ENCODE measurements at regions not wholly inside any gene's neighbourhood (a gene's known extent, or its start where the extent isn't known, plus 50 kb on each side); places are given as distances from the start of the nearest gene placed in this dataset.

DNA sequence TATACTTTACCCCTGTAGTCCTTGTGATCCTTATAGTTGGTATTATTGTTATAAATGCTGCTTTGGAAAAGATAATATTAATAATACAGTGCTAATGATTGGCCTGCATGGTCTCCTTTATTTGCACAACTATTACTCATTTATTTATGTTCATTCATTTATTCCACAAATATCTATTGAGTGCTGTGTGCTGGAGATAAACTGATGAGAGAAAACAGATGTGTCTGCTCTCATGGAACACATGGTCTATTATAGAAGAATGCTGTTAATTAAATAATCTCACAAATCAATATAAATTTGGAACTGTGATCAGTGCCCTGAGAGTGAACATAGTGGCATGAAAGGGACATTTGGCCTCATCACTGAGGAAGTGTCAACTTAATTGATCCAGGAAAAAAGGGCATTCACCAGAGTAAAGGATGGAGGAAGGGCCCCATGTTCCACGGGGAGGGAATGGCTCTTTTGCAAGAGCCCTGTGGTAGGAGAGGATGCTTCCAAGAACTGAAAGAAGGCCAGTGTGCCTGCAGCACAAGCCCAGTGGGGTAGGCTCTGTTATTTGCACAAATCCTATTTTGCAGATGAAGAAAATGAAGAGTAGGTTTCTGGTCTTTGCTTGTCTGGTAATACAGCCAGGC is 91.5 kb upstream of the STK39 start:
- no peak for DNase-seq (ENCODE audit: low read depth)

DNA sequence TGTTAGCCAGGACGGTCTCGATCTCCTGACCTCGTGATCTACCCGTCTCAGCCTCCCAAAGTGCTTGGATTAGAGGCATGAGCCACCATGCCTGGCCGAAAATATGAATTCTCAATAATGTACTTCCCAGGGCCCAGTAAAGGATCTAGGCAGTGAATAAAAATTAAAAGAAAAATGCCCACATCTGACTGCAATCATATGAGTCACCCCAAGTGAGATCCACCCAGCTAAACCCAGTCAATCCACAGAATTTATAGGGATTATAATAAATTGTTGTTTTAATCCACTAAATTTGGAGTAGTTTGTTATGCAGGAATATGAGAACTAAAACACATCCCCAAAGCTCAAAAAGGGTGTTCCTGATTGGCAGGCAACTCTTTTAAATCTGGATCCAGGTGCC is 93.5 kb upstream of the STK39 start:
- DNase-seq (ENCODE audit: low read depth), result no peak

DNA sequence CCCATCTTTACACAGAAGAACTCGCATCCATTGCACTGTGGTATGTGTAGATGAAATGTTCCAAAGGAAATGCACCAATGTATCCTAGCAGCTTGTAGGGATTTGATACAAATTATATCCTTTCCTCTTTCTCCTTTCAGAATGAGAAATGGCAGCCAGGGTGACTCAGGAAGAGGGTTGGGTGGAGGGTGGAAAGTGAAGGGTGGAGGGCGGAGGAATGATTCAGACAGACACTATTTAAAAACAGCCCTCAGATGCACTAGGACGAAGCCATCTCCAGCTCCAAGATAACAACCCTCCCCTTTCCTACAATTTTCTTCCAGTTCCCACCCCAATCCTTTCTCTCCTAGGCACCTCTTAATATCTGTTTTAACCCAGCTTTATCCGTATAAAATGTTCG is 96.2 kb upstream of the STK39 start:
- peak; percentile 55 for DNase-seq (ENCODE audit: low read depth)

DNA sequence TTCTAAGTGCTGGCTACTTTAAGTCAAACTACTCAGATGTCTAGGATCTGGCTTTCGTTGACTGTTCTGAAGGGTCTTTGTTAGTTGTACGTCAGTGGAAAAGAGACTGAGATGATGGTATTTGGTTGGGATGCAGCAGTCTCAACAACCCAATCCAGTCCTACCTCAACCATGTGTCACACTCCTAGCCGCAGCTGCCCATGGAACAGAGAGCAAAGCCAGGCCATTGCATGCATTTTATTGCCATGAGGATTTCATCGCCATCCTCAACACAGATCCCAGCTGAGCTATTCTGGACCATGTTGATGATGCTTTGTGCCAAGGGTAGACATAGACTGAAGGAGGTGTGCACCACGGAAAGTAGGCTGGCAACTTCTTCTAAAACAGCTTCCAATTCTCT is 97.3 kb upstream of the STK39 start:
- no peak for DNase-seq (ENCODE audit: low read depth)

DNA sequence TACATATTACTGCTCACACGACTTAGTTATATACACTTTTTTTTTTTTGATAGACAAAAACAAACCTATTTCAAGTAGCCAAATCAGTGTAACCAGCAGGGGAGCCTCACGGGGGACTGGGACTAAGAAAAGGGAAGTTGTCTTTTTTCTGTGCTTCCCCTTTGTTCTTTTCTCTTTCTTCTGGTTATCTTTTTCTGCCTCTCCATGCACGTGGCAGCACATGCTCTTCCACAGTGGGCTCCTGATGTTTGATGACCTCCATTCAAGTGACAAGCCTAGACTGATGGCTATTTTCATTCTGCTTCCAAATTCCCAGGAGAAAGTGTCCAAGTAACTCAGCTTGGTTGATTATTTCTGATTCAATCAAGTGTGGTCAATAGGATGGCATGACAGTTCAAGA is 98.2 kb upstream of the STK39 start:
- no peak for DNase-seq (ENCODE audit: low read depth)

DNA sequence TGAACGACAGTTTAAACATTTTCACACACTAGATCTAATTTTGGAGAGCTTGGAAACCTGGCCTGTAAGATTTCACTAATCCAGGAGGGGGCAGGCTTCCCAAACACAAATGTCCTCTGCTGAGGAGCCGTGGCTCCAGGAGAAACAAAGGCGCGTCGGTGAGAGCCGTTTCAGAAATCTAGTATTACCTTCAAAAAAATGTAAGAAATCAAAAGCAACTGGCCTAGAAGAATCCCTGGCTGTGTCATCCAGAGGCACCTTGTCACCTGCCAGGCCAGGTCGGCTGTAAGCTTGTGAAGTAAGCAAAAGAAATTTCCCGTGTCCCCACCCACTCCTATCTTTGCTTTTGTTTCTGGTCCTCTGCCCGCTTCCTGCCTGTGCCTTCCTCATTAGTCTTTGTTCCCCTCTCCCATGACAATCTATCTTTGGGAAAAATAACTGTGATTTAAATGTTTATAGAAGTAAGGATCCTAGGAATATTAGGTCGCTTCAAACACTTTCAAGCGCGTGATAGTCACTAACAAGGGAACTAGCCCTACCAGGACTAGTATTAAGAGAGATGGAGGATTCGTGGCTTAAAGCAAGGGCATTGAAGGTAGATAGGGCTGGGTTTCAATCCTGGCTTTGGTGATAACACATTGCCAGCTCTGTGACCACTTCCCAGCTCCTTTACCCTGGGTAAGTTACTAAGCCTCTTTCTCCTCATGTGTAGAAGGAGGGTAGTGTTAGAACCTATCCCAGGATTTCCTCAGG is 99.5 kb upstream of the STK39 start:
- peak; percentile 70 for DNase-seq (ENCODE audit: low read depth)

DNA sequence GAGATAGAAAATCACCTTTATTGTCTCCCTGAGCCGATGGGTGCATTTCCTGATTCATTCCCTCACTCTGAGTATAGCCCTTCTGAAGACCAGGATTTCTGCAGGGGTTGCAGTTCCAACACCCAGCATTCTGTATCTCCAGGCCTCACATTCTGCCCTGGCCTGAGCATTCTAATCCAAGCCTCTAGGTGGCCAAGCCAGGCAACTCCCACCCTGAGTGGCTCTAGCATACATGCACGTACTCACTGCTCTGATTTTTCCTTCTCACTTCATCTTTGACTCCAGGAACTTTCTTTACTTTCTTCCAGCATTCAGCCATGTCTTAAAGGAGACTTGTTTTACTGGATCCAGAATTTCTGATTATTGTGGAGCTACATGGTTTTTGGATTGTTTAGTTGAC is 100.7 kb upstream of the STK39 start:
- DNase-seq (ENCODE audit: low read depth), result peak; percentile 31

DNA sequence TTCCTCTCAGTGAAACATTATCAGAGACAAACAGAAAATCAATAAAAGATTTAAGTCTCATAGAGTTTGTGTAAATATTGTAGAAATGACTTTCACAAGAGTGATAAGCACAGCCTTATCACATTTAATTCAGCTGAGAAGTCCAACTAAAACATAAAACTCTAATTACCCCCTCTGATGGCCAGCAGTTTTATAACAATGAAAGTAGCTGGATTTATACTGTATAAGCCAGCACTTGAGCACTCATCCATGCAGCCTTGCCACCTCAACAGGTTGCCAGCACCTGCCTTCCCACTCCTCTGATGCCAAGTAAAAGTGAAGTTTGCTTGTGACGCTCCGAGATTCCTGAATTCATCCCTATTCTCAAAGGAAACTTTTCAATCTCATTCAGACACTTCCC is 103.0 kb upstream of the STK39 start:
- DNase-seq (ENCODE audit: low read depth), result no peak

DNA sequence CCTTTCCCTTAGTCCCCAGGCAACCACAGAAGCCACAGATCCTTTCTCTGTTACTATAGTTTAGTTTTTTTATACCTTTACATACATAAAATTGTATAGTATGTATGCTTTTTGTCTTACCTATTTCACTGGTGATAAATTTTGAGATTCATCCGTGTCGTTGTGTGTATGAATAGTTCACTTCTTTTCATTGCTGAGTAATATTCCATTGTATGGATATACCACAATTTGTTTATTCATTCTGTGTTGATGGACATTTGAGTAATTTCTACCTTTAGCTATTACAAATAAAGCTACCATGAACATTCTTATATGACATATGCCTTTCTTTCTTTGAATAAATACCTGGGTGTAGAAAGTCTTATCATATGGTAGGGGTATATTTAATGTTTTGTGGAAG is 102.8 kb upstream of the CERS6 start:
- no peak for DNase-seq (ENCODE audit: low read depth)

DNA sequence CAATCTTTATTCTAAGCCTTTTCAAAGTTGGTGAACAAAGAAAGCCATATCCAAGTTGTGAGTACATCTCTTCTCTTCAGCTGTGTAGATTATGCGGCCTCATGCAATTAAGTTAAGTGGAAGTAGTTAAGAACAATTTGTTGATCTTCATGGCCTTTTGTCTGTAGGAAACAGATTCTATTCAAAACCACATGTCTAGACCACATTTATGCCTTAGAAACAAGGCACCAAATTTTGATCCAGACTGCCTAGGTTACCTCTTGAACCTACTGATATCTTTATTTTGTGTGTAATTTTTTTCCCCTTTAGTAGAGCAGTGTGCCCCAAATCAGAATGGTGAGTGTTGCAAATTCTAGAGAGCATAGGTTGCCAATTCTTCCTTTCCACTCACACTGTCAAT is 101.6 kb upstream of the CERS6 start:
- no peak for DNase-seq (ENCODE audit: low read depth)

DNA sequence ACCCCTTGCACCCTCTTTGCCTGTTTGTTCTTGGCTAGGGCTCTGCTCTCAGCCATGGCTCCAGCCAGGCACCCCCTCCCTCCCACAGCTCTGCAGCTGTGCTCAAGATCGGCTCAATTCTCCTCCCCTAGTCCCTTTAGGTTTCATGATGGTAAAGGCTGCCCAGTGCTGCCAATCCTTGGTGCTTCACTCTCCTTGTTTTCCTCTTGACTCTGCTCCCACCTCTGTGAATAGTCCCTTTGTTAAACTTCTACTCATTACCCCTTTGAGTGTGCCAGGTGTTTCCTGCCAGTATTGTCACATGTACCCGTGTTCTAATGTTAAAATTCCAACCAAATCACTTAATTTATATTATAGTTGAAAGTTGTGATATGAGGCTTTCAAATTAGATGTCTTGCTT is 101.0 kb upstream of the CERS6 start:
- DNase-seq (ENCODE audit: low read depth), result no peak

DNA sequence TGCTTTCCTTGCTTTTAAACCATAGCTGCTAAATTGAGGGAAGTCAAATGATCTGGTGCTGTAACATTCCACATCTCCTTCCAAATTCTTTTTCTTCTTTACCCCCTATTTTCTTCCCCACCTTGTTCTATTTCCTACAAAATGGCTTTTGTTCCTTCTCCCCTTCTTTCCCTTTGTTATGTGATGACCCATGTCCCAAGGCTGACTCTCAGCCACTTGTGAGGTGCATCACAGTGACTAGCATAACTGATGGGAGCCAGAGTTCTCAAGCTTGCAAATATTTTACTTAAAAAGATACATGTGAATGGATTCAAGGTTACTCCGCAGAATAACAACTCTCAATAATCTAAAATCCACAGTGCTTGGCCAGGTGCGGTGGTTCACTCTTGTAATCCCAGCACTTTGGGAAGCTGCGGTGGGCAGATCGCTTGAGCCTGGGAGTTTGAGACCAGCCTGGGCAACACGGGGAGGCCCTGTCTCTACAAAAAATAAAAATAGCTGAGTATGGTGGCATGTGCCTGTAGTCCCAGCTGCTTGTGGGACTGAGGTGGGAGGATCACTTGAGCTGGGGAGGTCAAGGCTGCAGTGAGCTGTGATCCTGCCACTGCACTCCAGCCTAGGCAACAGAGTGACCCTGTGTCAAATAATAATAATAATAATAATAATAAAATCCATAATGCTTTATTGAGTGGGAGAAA is 100.1 kb upstream of the CERS6 start:
- no peak for DNase-seq (ENCODE audit: low read depth)

DNA sequence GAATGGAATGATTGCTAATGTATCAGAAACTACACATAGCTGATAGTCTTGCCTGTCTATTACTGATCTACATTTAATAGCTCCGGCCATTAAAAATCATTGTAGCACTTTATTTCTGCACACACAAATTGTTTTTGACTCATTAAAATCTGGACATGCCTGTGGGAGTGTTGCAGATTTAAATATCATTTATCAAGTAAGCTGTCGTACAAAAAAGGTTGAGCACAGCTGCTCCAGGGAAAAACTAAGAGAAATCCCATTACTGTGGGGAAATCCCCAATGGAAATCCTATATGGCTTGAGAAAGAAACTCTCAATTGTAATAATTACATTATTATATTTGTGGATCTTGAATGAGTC is 99.6 kb upstream of the CERS6 start:
- no peak for DNase-seq (ENCODE audit: low read depth)

DNA sequence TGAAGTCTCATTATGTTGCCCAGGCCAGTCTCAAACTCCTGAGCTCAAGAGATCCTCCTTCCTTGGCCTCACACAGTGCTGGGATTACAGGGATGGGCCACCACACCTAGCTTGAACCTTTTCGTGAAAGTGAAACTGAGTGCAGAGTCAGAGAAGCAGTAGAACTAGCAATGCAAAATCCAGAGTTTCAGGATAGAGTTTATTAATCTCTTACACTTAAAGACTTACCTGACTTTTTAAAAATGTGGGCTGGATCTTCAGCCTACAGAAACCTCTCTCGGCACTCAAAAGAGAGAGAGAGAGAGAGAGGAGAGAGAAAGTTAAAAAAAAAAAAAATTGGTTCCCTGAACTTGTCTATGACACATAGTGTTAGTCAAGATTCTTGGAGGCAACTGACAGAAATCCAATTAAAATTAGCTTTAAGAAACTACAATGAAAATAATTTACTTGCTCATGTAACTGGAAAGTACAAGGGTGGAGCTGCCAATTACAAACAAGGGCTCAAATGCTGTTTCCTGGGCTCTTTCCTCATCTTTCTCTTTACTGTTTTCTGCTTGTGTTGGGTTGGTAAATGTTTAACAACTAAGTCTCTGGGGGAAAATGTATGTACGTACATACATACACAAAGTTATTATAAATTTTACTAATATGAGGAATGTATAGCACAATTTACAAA is 98.1 kb upstream of the CERS6 start:
- DNase-seq (ENCODE audit: low read depth), result no peak

DNA sequence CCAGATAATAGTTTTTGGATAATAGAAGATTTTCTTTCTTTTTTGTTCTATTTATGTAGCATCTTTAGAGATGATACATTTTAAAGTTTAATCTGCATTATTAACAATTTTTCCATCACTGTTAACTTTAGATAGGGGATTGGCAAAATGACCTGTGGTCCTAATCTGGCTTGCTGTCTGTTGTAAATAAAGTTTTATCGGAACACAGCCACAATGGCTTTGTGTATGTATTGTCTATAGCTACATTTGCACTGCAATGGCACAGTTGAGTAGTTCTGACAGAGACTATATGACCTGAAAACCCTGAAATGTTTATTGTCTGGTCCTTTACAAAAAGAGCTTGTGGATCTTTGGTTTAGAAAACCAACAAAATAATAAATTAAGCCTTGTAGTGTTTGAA is 97.0 kb upstream of the CERS6 start:
- DNase-seq (ENCODE audit: low read depth), result no peak

DNA sequence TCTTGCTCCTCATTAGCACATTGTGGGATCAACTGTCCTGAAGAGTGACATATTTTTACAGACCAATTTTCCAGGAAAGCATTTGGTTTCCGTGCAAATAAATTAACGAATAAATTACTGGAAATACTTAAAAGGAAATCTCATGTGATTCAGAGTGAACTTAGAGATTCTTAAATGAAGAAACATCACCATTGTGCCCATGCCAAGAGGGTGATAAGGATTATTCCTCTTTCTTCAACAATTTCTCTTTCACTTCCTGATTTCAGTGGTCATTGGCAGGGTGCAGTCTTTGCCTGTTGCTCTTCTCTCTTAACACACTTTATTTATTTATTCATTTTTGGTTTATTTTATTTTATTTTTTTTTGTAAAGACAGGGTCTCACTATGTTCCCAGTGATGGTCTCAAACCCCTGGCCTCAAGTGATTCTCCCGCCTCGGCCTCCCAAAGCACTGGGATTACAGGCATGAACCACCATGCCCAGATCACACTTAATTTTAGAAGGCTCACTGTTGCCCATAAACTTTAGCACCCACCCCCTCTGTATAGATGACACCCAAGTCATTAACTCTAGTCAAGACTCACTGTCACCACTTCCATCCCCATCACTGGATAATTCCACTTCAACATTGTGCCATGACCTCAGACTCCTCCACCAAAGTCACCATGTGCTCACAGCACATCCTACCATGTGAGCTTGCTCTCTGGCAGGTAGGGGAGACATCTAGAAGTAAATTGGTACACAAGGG is 92.6 kb upstream of the CERS6 start:
- no peak for DNase-seq (ENCODE audit: low read depth)

DNA sequence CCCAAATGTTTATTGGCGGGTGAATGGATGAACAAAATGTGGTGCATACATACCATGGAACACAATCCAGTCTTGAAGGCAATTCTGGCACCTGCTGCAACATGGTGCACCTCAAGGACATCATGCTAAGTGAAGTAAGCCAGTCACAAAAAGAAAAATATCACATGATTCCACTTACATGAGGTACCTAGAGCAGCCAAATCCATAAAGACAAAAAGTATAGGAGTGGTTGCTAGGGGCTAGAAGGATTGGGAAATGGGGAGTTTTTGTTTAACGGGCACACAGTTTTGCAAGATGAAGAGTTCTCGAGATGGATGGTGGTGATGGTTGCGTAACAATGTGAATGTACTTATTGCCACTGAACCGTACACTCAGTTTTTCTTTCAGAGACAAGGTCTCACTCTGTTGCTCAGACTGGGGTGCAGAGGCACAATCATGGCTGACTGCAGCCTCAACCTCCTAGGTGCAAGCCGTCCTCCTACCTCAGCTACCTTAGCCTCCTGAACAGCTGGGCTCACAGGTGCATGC is 90.9 kb upstream of the CERS6 start:
- peak; percentile 7 for DNase-seq (ENCODE audit: low read depth)

DNA sequence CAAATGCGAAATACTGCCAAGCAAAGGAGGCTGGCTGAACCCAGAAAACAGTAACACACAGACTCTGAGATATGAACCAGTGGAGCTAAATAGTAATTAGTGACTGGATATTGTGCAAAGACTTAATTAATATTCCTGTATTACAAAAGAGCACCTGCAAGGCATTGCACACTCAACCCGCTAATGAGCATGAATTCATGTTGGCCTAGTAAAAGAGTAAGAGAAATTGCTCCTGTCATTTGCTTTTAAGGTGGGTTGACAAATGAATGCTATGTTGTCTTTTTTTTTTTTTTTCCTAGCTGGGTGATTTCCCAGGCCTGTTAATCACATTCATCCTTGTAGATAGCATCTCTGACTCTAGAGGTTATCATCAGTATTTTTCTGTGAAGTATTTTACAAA is 87.0 kb upstream of the CERS6 start:
- no peak for DNase-seq (ENCODE audit: low read depth)

DNA sequence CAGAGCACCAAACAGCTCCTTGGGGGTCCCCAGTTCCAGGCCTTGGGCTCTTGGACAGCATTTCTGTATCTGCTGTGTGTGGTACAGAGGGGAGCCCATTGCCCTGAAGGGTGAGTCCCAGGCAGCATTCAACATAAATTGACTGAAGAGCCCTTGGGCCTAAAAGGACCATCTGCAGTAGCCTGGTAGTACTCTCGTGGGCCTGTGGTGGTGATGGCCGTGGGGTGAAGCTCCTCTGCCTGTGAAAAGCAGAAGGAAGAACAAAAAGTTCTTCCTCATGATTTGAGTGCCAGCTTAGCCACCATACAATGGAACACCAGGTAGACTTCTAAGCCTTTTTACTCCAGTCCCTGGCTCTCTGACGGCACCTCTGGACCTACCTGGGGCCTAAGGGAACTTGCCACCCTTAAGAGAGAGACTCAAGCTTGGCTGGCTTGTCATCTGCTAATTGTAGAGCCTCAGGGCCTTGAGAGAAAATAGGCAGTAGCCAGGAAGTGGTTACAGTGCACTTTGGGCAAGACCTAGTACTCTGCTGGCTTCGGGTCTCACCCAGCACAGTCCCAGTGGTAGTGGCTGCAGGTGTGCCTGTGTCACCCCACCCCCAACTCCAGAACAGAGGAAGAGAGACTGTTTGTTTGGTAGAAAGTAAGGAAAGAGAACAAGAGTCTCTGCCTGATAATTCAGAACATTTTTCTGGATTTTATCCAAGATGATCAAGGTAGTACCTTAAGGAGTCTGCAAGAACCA is 84.6 kb upstream of the CERS6 start:
- DNase-seq (ENCODE audit: low read depth), result no peak

DNA sequence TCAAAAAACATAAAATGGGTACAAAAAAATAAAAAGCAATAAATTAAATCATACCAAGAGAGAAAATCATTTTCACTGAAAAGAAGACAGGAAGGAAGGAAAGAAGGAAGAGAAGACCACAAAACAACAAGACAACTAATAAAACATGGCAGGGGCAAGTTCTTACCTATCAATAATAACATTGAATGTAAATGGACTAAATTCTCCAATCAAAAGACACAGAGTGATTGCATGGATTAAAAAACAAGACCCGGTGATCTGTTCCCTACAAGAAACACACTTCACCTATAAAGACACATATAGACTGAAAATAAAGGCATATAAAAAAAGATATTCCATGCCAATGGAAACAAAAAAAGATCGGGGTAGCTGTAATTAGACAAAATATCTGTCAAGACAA is 82.6 kb upstream of the CERS6 start:
- no peak for DNase-seq (ENCODE audit: low read depth)

DNA sequence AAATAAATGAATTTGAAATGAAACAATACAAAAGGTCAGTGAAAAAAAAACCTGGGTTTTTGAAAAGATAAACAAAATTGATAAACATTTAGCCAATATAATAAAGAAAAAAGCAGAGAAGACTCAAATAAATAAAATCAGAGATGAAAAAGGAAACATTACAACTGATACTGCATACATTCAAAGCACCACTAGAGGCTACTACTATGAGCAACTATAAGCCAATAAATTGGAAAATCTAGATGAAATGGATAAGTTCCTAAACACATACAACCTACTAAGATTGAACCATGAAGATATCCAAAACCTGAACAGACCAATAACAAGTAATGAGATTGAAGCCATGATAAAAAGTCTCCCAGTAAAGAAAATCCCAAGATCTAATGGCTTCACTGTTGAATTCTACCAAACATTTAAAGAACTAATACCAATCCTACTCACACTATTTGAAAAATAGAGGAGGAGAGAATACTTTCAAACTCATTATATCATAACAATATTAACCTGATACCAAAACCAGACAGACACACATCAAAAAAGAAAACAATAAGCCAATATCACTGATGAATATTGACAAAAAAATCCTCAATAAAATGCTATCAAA is 80.8 kb upstream of the CERS6 start:
- peak; percentile 34 for DNase-seq (ENCODE audit: low read depth)
